ENCODE measurements at regions not wholly inside any gene's neighbourhood (a gene's known extent, or its start where the extent isn't known, plus 50 kb on each side); places are given as distances from the start of the nearest gene placed in this dataset.

DNA sequence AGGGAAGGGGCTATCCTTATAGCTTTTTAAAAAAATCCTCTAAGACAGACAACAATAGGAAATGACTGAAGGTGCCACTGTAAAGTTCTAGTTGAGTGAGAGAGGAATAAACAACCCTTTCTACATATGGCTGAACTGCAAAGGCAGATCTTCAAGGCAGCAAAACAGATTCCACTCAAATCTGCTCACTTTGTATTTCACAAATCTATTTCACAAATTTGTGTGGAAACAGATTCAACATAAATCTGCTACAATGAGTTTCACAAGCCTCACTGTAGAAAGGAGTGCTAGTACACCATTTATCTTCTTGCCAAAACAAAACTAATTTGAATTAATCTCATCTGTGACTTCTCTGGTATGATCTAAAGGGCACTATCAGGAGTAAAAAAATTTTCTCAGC lies 451.3 kb downstream of the PLA2G4A start:
- no peak for DNase-seq
- no peak overlapping the region for H3K27ac ChIP-seq

GRCh38 chr1:187281085-187281484 lies 452.3 kb downstream of the PLA2G4A start:
- Histone ChIP-seq H3K4me1 (no peaks in the 10 kb centered on the region), H3K9me3 (replicated peaks) (no peaks in the 10 kb centered on the region), H3K4me3 (no peak overlapping the region), H3K27ac (no peak overlapping the region), H3K27me3 (no peaks in the 10 kb centered on the region), H3K36me3 (no peaks in the 10 kb centered on the region)
- DNase-seq, result no peak

More for the DNA sequence above, 451.3 kb downstream of the PLA2G4A start:
- no peak overlapping the region for H3K4me3 ChIP-seq
- H3K9me3 ChIP-seq (replicated peaks), result no peaks in the 10 kb centered on the region
- H3K4me1 ChIP-seq, result no peaks in the 10 kb centered on the region
- no peaks in the 10 kb centered on the region for H3K27me3 ChIP-seq
- no peaks in the 10 kb centered on the region for H3K36me3 ChIP-seq

DNA sequence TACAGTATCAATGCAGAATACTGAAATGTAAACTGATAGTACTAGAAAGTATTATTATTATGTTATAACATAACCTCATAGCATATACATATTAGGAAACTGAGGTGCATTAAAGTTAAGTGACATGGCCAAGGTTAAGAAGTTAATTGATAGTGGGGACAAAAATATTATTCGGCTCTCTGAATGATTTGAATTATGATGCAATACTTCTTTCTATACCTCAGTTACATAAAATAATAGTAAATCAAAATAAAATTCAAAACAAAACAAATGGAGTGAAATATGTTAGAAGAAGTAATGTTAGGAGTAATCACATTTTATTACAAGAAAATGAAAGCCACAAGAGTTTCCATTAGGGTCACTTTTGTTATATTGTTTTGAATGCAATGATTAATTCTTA lies 455.2 kb downstream of the PLA2G4A start:
- Histone ChIP-seq H3K4me1 (no peaks in the 10 kb centered on the region), H3K36me3 (no peaks in the 10 kb centered on the region), H3K27me3 (no peaks in the 10 kb centered on the region), H3K27ac (no peak overlapping the region), H3K4me3 (no peak overlapping the region), H3K9me3 (replicated peaks) (no peaks in the 10 kb centered on the region)
- no peak for DNase-seq

DNA sequence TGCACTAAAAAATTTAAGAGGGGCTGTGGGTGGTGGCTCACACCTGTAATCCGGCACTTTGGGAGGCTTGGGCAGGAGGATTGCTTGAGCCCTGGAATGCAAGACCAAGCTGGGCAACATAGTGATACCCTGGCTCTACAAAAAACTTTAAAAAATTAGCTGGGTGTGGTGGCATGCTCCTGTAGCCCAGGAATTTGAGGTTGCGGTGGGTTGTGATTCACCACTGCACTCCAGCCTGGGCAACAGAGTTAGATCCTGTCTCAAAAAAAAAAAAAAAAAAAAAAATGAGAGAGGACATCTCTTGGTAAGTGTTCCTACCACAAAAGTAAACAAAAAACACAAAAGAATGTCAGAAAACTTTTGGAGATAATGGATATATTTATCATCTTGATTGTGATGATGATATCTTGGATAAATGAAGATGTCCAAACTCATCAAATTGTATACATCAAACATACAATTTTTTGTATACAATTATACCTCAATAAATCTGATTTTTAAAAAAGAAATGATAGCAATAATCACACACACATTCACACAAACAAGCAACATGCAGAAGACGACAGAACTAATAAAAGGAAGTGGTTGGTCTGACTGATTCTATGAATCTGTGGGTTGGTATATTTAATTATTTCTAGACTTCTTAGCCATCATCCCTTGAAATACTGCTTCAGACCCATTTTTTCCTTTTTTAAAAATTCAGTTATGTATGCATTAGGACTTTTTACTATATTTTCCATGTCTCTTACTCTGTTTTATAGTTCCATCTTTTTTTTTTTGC lies 465.9 kb downstream of the PLA2G4A start:
- Histone ChIP-seq H3K4me1 (no peaks in the 10 kb centered on the region), H3K4me3 (no peak overlapping the region), H3K36me3 (no peaks in the 10 kb centered on the region), H3K27me3 (no peaks in the 10 kb centered on the region), H3K27ac (no peak overlapping the region), H3K9me3 (replicated peaks) (no peaks in the 10 kb centered on the region)
- DNase-seq, result no peak

DNA sequence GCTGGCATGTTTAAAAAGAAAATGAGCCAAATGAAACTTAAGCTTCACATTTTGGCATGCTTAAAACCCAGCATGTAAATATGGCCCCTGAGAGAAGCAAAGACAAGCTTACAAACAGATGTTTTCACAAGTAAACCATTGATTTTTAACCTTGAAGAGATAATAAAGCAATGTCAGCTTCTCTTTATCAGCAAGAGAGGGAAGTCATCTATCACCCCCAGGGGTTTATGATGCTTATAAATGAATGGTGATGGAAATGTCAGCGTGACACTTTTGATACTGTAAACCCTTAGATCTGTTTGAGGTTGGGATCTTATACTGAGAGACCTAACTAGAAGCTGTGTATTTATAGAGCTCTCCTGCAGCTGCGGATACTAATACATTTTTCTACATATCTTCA lies 471.3 kb downstream of the PLA2G4A start:
- DNase-seq, result no peak
- no peak overlapping the region for H3K27ac ChIP-seq
- no peaks in the 10 kb centered on the region for H3K27me3 ChIP-seq
- no peaks in the 10 kb centered on the region for H3K9me3 ChIP-seq (replicated peaks)
- no peaks in the 10 kb centered on the region for H3K4me1 ChIP-seq
- H3K4me3 ChIP-seq, result no peak overlapping the region
- no peaks in the 10 kb centered on the region for H3K36me3 ChIP-seq

GRCh38 chr1:187306710-187307415 lies 478.1 kb downstream of the PLA2G4A start:
- H3K9me3 ChIP-seq (replicated peaks), result no peaks in the 10 kb centered on the region
- no peak for DNase-seq
- no peaks in the 10 kb centered on the region for H3K4me1 ChIP-seq
- no peaks in the 10 kb centered on the region for H3K36me3 ChIP-seq
- no peak overlapping the region for H3K27ac ChIP-seq
- H3K4me3 ChIP-seq, result no peak overlapping the region
- no peaks in the 10 kb centered on the region for H3K27me3 ChIP-seq

DNA sequence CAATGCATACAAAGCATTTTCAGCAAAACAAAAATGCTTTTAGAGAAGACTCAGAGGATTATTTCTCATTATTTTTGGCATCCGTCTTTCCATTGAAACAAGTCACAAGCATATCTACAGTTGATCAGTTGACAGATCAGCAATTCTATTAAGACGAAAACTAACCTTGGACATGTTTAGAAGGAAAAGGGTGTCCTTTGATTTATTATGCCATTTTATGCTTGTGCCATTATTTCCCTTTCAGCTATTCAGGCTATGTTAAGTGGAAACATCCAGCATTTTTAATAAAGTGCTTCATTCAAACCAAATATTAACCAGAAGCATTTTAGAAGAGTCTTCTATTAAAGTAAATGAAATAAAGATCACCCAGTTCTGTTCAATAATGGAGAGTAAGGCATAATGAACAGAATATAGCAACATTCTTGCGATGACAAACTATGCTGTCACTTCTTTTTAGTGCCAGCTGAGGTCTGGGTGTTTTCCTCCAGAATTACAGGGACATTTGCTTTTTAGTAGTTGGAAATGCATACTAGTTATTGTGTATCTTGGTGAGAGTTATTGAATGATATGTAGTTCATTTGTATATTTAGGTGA lies 481.4 kb downstream of the PLA2G4A start:
- Histone ChIP-seq H3K27me3 (no peaks in the 10 kb centered on the region), H3K4me1 (no peaks in the 10 kb centered on the region), H3K4me3 (no peak overlapping the region), H3K27ac (no peak overlapping the region), H3K36me3 (no peaks in the 10 kb centered on the region), H3K9me3 (replicated peaks) (no peaks in the 10 kb centered on the region)
- no peak for DNase-seq

DNA sequence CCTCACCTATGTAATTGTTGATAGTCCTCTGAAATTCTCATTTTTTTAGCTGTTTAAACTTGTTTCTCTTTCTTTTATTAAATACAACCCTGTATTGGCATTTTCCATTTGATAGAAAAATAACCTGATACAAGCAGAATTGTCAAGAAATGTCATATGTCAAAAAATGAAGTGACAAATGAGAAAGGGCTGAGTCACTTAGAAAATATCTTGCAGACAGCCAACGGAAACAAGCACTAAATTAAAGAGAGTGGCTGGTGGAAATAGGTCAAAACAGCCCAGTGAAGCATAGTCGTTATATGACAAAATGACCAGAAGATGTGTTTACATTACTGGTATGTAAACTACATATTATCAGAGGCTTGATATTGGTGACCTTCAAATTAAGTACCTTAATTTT lies 484.4 kb downstream of the PLA2G4A start:
- H3K9me3 ChIP-seq (replicated peaks), result no peaks in the 10 kb centered on the region

GRCh38 chr1:187326557-187326956 lies 497.8 kb downstream of the PLA2G4A start:
- no peaks in the 10 kb centered on the region for H3K9me3 ChIP-seq (replicated peaks)
- no peak overlapping the region for H3K27ac ChIP-seq
- H3K36me3 ChIP-seq, result no peaks in the 10 kb centered on the region
- H3K27me3 ChIP-seq, result no peaks in the 10 kb centered on the region
- H3K4me1 ChIP-seq, result no peaks in the 10 kb centered on the region
- no peak for DNase-seq
- no peak overlapping the region for H3K4me3 ChIP-seq

More for the DNA sequence above, 484.4 kb downstream of the PLA2G4A start:
- Histone ChIP-seq H3K4me3 (no peak overlapping the region), H3K27me3 (no peaks in the 10 kb centered on the region), H3K4me1 (no peaks in the 10 kb centered on the region), H3K36me3 (no peaks in the 10 kb centered on the region), H3K27ac (no peak overlapping the region)
- no peak for DNase-seq

DNA sequence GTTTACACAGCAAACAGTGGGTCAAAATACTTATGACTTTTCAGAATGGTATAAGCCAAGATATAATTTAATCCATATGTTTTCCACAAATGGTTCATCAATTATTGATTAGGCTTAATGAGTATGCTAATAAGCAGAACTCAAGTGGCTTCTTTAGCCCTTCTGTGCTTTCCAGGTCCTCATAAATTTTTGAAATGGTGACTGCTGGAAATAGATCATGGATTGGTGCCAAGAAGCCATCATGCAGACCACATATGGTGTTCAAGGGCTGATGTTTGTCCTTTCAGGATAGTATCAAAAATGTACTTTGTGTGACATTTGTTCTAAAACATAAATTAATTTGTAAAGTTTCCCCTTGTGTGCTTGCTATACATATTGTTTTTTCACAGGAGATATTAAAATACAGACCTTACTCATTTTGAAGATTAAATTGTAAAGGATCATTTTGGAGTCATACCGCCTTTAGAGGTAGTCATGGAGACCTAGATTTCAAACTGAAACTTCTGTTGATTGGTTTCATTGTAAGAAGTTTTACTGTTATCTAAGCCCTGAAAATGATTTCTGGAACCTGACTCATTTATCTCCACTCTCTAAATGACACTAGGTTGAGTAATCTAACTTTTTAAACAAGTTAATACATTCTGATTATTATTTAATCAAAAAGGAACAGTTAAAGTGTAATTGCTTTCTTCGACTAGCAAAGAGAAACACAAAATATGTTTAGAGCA lies 507.9 kb downstream of the PLA2G4A start:
- H3K4me1 ChIP-seq, result no peaks in the 10 kb centered on the region
- H3K4me3 ChIP-seq, result no peak overlapping the region
- no peaks in the 10 kb centered on the region for H3K36me3 ChIP-seq
- no peaks in the 10 kb centered on the region for H3K27me3 ChIP-seq
- no peak overlapping the region for H3K27ac ChIP-seq
- DNase-seq, result no peak
- H3K9me3 ChIP-seq (replicated peaks), result no peaks in the 10 kb centered on the region

DNA sequence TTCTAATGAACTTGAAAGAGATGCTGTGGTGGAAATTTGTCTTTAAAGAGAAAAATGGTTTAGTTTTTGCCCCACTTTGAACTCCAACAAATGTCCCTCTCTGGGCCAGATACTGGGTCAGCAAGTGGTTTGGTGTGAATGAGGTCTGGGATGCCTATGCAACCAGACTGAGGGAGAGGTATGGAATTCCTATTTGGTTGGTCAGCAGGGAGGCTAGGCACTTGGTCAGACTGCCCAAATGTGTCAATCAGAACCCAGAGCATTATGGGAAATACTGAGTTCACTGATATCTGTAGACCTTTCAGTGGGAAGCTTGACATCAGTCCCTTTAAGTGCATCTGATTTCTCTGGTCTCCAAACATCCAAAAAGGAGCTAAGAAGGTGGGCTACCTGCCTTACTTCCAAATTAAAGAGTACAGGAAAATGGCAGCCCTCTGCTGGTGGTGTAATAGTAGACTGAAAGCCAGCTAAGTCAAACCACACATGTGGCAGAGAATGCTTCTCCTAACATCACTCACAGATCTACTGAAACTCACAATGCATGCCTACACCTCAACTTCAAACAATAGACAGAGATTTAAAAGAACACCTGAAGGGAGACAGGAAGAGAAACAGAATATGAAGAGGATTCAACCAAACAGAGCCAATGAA lies 510.1 kb downstream of the PLA2G4A start:
- DNase-seq, result no peak
- H3K36me3 ChIP-seq, result no peaks in the 10 kb centered on the region
- H3K27ac ChIP-seq, result no peak overlapping the region
- no peaks in the 10 kb centered on the region for H3K27me3 ChIP-seq
- H3K4me3 ChIP-seq, result no peak overlapping the region
- H3K4me1 ChIP-seq, result no peaks in the 10 kb centered on the region
- H3K9me3 ChIP-seq (replicated peaks), result no peaks in the 10 kb centered on the region

- Histone ChIP-seq H3K36me3 (no peaks in the 10 kb centered on the region), H3K9me3 (replicated peaks) (no peaks in the 10 kb centered on the region), H3K4me3 (no peak overlapping the region), H3K27ac (no peak overlapping the region), H3K27me3 (no peaks in the 10 kb centered on the region), H3K4me1 (no peaks in the 10 kb centered on the region)
- DNase-seq, result no peak
Measured at GRCh38 chr1:187342495-187342894, 513.7 kb downstream of the PLA2G4A start.

DNA sequence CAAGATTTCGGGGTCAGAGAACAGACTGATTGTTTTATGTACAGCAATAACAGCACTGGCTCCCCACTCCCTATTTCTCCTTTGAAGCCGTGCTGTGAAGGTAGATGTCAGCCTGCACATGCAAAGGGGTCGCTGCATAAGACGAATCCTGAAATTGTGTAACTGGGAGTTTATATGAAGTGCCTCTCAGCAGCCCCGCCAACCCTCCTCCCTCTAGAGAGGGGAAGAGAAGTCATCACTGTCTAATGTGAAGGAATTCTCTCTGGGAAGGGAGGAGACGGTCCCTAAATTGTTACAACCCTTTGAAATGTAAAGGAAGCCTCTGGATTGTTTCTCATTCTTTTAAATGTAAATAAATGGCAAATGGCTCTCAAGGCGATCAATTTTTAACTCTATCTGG lies 545.3 kb downstream of the PLA2G4A start:
- Histone ChIP-seq H3K4me3 (no peak overlapping the region), H3K27ac (no peak overlapping the region), H3K4me1 (no peaks in the 10 kb centered on the region), H3K27me3 (no peaks in the 10 kb centered on the region), H3K36me3 (no peaks in the 10 kb centered on the region), H3K9me3 (replicated peaks) (no peaks in the 10 kb centered on the region)
- no peak for DNase-seq

DNA sequence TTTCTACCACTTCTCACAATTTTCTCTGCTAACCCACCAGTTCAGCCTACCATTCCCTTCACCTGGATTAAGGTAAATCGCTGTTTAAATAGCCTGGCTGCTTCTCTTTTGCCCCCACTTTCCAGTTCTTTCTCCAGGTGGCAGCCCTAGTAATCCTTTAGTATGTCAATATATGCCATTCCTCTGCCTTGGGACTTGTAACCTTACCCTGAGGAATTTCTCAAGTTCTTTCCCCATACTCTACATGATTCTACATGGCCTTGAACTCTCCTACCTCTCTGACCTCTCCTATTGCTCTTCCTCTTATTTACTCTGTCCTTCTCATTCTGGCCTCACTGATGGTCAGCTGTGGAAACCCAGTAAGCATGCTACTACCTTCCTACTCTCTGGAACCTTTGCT lies 546.0 kb downstream of the PLA2G4A start:
- Histone ChIP-seq H3K4me3 (no peak overlapping the region), H3K36me3 (no peaks in the 10 kb centered on the region), H3K27me3 (no peaks in the 10 kb centered on the region), H3K4me1 (no peaks in the 10 kb centered on the region), H3K9me3 (replicated peaks) (no peaks in the 10 kb centered on the region), H3K27ac (no peak overlapping the region)
- DNase-seq, result no peak
